Mucosa of descending colon (tissue), 3 donors: ENCODE measurements at regions not wholly inside any gene's neighbourhood (a gene's known extent, or its start where the extent isn't known, plus 50 kb on each side); places are given as distances from the start of the nearest gene placed in this dataset.

Experiments
- ATAC-seq: fragments of 200-7000 bp; cut with Tn5 transposase; one replicate; pipeline ENCODE4 v1.9.1; 2020; ENCODE audit warnings: mild to moderate bottlenecking, moderate library complexity
- DNase-seq, 3 donors: peaks; one replicate each; pipeline ENCODE4 v3.0.0-alpha.2; 2020
- H3K36me3 ChIP-seq: fragments of 200-600 bp; one replicate; pipeline ENCODE4 v1.8.0; 2021; ENCODE audit warnings: low read depth, mild to moderate bottlenecking
- H3K4me1 ChIP-seq: fragments of 200-600 bp; one replicate; pipeline ENCODE4 v1.8.0; 2021; ENCODE audit warnings: low read depth, mild to moderate bottlenecking
- H3K4me3 ChIP-seq: fragments of 200-600 bp; one replicate; pipeline ENCODE4 v1.8.0; 2021; ENCODE audit warnings: mild to moderate bottlenecking
- H3K9me3 ChIP-seq: fragments of 200-600 bp; one replicate; pipeline ENCODE4 v1.8.0; 2021; ENCODE audit warnings: mild to moderate bottlenecking
- CTCF ChIP-seq: fragments of 200-600 bp; IDR thresholded peaks from one replicate; pipeline ENCODE4 v1.8.0; 2022; ENCODE audit warnings: antibody characterized with exemption, mild to moderate bottlenecking
- intact Hi-C, 2 donors: fragments of 100-400 bp; cut with DNase I in 1 of 2; cut with micrococcal nuclease in 1 of 2; formaldehyde crosslinking; loops; one replicate each; pipeline versions ENCODE4 v1.11.0 to v1.11.1; 2022; cut with DNase I, micrococcal nuclease
- donor health status: DM: no; HTN: no; CAD: no; lungs with moderate emphysema.
- donor health status: DM: no; HTN: no; CAD: no.
- donor health status: DM: no; HTN: yes; CAD: no.

GRCh38 chr9:8143677-8144076 is 344.1 kb upstream of the DMAC1 start:
- DNase-seq: no peak
- no peak for TF ChIP-seq CTCF
- H3K4me3 ChIP-seq: no peak overlapping the region
- ATAC-seq: no peak
- intact Hi-C loops: no loop called here
- H3K4me1 ChIP-seq: no peaks in the 10 kb centered on the region
- no peaks in the 10 kb centered on the region for H3K36me3 ChIP-seq
- H3K9me3 ChIP-seq: no peaks in the 10 kb centered on the region

- Histone ChIP-seq H3K4me3 (no peak overlapping the region), H3K4me1 (no peaks in the 10 kb centered on the region), H3K9me3 (no peaks in the 10 kb centered on the region), H3K36me3 (no peaks in the 10 kb centered on the region)
- DNase-seq: no peak
- ATAC-seq: no peak
- no peak for TF ChIP-seq CTCF
- intact Hi-C loops: no loop called here
Observed at GRCh38 chr9:8140557-8140956, 341.0 kb upstream of the DMAC1 start.

GRCh38 chr9:8139756-8140155 is 340.2 kb upstream of the DMAC1 start:
- DNase-seq (no peak), ATAC-seq (no peak)
- intact Hi-C loops: no loop called here
- H3K4me3 ChIP-seq: no peak overlapping the region
- TF ChIP-seq CTCF: no peak
- no peaks in the 10 kb centered on the region for H3K36me3 ChIP-seq
- H3K9me3 ChIP-seq: no peaks in the 10 kb centered on the region
- no peaks in the 10 kb centered on the region for H3K4me1 ChIP-seq

- intact Hi-C loops: no loop called here
- ATAC-seq: no peak
Observed at GRCh38 chr9:8136477-8136876, 336.9 kb upstream of the DMAC1 start.

GRCh38 chr9:8134635-8135034 is 335.1 kb upstream of the DMAC1 start:
- TF ChIP-seq CTCF: no peak
- Histone ChIP-seq H3K4me1 (no peaks in the 10 kb centered on the region), H3K4me3 (no peak overlapping the region), H3K36me3 (no peaks in the 10 kb centered on the region), H3K9me3 (no peaks in the 10 kb centered on the region)
- no peak for DNase-seq
- intact Hi-C loops: no loop called here
- ATAC-seq: no peak

More at GRCh38 chr9:8136477-8136876, 336.9 kb upstream of the DMAC1 start:
- H3K36me3 ChIP-seq: no peaks in the 10 kb centered on the region
- no peaks in the 10 kb centered on the region for H3K4me1 ChIP-seq
- TF ChIP-seq CTCF: no peak
- DNase-seq: no peak
- no peaks in the 10 kb centered on the region for H3K9me3 ChIP-seq
- H3K4me3 ChIP-seq: no peak overlapping the region

GRCh38 chr9:8133606-8134005 is 334.0 kb upstream of the DMAC1 start:
- intact Hi-C loops: no loop called here
- DNase-seq (no peak), ATAC-seq (no peak)
- TF ChIP-seq CTCF: no peak
- no peak overlapping the region for H3K4me3 ChIP-seq
- no peaks in the 10 kb centered on the region for H3K36me3 ChIP-seq
- no peaks in the 10 kb centered on the region for H3K9me3 ChIP-seq
- no peaks in the 10 kb centered on the region for H3K4me1 ChIP-seq
